ENCODE measurements at regions not wholly inside any gene's neighbourhood (a gene's known extent, or its start where the extent isn't known, plus 50 kb on each side); places are given as distances from the start of the nearest gene placed in this dataset.

GRCh38 chr2:201980389-201980821 lies 53.2 kb upstream of the FZD7 start:
- H3K4me1 ChIP-seq, result peaks cover 0 to 18% (median 2%) of the 10 kb centered on the region in 4 donors
- no peak overlapping the region for H3K27ac ChIP-seq
- no peak for DNase-seq (ENCODE audit: low spot score in 2 of 2)
- no peaks in the 10 kb centered on the region for H3K27me3 ChIP-seq
- 84 to 87% methylated on average over 8 of the region's 8 CpGs for WGBS, 2 donors
- TF ChIP-seq, protein P1, sequence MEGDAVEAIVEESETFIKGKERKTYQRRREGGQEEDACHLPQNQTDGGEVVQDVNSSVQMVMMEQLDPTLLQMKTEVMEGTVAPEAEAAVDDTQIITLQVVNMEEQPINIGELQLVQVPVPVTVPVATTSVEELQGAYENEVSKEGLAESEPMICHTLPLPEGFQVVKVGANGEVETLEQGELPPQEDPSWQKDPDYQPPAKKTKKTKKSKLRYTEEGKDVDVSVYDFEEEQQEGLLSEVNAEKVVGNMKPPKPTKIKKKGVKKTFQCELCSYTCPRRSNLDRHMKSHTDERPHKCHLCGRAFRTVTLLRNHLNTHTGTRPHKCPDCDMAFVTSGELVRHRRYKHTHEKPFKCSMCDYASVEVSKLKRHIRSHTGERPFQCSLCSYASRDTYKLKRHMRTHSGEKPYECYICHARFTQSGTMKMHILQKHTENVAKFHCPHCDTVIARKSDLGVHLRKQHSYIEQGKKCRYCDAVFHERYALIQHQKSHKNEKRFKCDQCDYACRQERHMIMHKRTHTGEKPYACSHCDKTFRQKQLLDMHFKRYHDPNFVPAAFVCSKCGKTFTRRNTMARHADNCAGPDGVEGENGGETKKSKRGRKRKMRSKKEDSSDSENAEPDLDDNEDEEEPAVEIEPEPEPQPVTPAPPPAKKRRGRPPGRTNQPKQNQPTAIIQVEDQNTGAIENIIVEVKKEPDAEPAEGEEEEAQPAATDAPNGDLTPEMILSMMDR (IDR thresholded peaks at IDR 0.05), result no peak
- TF ChIP-seq EP300 (IDR thresholded peaks at IDR 0.05) (no peak), POLR2A (IDR thresholded peaks at IDR 0.05) (no peak)
- H3K4me3 ChIP-seq, result no peak overlapping the region
- H3K36me3 ChIP-seq, result no peaks in the 10 kb centered on the region
- no peaks in the 10 kb centered on the region for H3K9me3 ChIP-seq

DNA sequence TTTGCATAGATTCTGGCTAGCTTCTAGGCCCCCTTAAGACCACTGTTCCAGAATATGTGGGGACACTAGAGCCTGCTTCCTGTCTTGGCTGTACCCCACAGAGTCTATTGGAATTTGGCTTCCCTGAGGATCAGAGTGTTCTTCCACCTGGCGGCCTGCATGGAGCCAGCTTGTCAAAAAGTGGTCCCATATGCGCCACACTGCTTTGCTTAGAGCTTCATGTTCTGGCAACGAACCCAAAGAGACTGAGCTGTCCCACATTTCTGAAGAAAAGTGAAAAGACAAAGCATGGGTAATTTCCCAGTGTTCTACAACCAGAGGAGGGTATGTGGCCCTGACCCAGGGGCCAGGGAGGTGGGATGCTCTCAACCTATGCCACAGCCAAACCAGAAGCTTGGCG lies 52.7 kb upstream of the FZD7 start:
- Histone ChIP-seq H3K36me3 (no peaks in the 10 kb centered on the region), H3K4me3 (no peak overlapping the region), H3K9me3 (no peaks in the 10 kb centered on the region), H3K4me1 (peaks cover 0 to 24% (median 4%) of the 10 kb centered on the region in 4 donors), H3K27ac (no peak overlapping the region), H3K27me3 (no peaks in the 10 kb centered on the region)
- 89 to 94% methylated on average over 4 of the region's 4 CpGs for WGBS, 2 donors
- no peak for TF ChIP-seq EP300 (IDR thresholded peaks at IDR 0.05)
- TF ChIP-seq, protein P1 (IDR thresholded peaks at IDR 0.05), result no peak
- no peak for TF ChIP-seq POLR2A (IDR thresholded peaks at IDR 0.05)
- DNase-seq (ENCODE audit: low spot score in 2 of 2), result no peak

- Histone ChIP-seq H3K4me3 (no peak overlapping the region), H3K4me1 (peaks cover 0 to 24% (median 4%) of the 10 kb centered on the region in 4 donors), H3K27ac (no peak overlapping the region), H3K27me3 (no peaks in the 10 kb centered on the region), H3K9me3 (no peaks in the 10 kb centered on the region), H3K36me3 (no peaks in the 10 kb centered on the region)
- no peak for DNase-seq (ENCODE audit: low spot score in 2 of 2)
- TF ChIP-seq, protein P1 (IDR thresholded peaks at IDR 0.05), result no peak
- no peak for TF ChIP-seq EP300 (IDR thresholded peaks at IDR 0.05)
- TF ChIP-seq POLR2A (IDR thresholded peaks at IDR 0.05), result no peak
- 64 to 69% methylated on average over 2 of the region's 2 CpGs for WGBS, 2 donors
Observed at GRCh38 chr2:201983174-201983573, 50.5 kb upstream of the FZD7 start.

GRCh38 chr2:201983800-201984199 lies 49.9 kb upstream of the FZD7 start:
- H3K36me3 ChIP-seq, result no peaks in the 10 kb centered on the region
- WGBS, 2 donors, result 58 to 68% methylated on average over 7 of the region's 7 CpGs
- no peak overlapping the region for H3K4me3 ChIP-seq
- H3K27ac ChIP-seq, result no peak overlapping the region
- TF ChIP-seq POLR2A (IDR thresholded peaks at IDR 0.05) (no peak), EP300 (IDR thresholded peaks at IDR 0.05) (no peak)
- TF ChIP-seq, protein P1 (IDR thresholded peaks at IDR 0.05), result no peak
- peaks cover 0 to 24% (median 4%) of the 10 kb centered on the region in 4 donors for H3K4me1 ChIP-seq
- no peaks in the 10 kb centered on the region for H3K27me3 ChIP-seq
- no peak for DNase-seq (ENCODE audit: low spot score in 2 of 2)
- no peaks in the 10 kb centered on the region for H3K9me3 ChIP-seq

Data from tibial nerve (tissue), 4 donors.